ENCODE measurements at regions not wholly inside any gene's neighbourhood (a gene's known extent, or its start where the extent isn't known, plus 50 kb on each side); places are given as distances from the start of the nearest gene placed in this dataset.

DNA sequence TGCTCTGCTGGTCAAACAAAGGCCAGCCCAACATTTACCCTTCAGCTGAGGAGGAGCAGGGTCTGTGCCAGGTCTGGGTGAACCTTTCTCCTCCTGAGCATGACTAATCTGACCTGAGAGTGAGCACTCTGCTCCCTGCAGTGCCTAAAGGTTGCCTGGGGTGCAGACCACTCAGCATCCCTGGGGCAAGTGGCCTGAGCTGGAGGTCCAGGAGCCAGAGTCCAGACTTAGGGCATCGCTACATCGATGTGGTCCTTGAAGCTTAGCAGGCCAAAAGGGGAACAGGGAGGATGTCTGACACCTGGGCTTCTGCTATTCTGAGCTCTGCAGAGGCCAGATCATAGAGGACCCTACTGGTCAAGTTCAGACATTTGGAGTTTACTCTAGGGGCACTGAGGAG, 119.1 kb downstream of the FAM43A start:
- no peaks in the 10 kb centered on the region for H3K36me3 ChIP-seq (ENCODE audit: insufficient read depth, low read length)
- DNase-seq (ENCODE audit: low read depth, low spot score), result no peak
- no peak overlapping the region for H3K9ac ChIP-seq (ENCODE audit: insufficient read length)
- no peak overlapping the region for H3K4me3 ChIP-seq
- no peaks in the 10 kb centered on the region for H3K9me3 ChIP-seq (ENCODE audit: low read depth, low read length)
- TF ChIP-seq POLR2AphosphoS5 (IDR thresholded peaks at IDR 0.05; ENCODE audit: borderline replicate concordance, low read depth, low read length) (no peak), EZH2 (IDR thresholded peaks at IDR 0.05) (no peak), FOXP2 (optimal IDR thresholded peaks at IDR 0.05; ENCODE audit: control extremely low read depth, extremely low read length, insufficient read depth) (no peak)
- no peak overlapping the region for H3K27ac ChIP-seq

- H3K9me3 ChIP-seq (ENCODE audit: low read depth, low read length), result no peaks in the 10 kb centered on the region
- no peak overlapping the region for H3K4me3 ChIP-seq
- no peak overlapping the region for H3K9ac ChIP-seq (ENCODE audit: insufficient read length)
- no peak for DNase-seq (ENCODE audit: low read depth, low spot score)
- no peaks in the 10 kb centered on the region for H3K36me3 ChIP-seq (ENCODE audit: insufficient read depth, low read length)
- TF ChIP-seq EZH2 (IDR thresholded peaks at IDR 0.05) (no peak), FOXP2 (optimal IDR thresholded peaks at IDR 0.05; ENCODE audit: control extremely low read depth, extremely low read length, insufficient read depth) (no peak), POLR2AphosphoS5 (IDR thresholded peaks at IDR 0.05; ENCODE audit: borderline replicate concordance, low read depth, low read length) (no peak)
- no peak overlapping the region for H3K27ac ChIP-seq
Measured at GRCh38 chr3:194805546-194805945, 119.9 kb downstream of the FAM43A start.

- Histone ChIP-seq H3K36me3 (ENCODE audit: insufficient read depth, low read length) (no peaks in the 10 kb centered on the region), H3K4me3 (no peak overlapping the region), H3K27ac (no peak overlapping the region), H3K9me3 (ENCODE audit: low read depth, low read length) (no peaks in the 10 kb centered on the region), H3K9ac (ENCODE audit: insufficient read length) (no peak overlapping the region)
- no peak for TF ChIP-seq EZH2 (IDR thresholded peaks at IDR 0.05)
- no peak for TF ChIP-seq POLR2AphosphoS5 (IDR thresholded peaks at IDR 0.05; ENCODE audit: borderline replicate concordance, low read depth, low read length)
- no peak for TF ChIP-seq FOXP2 (optimal IDR thresholded peaks at IDR 0.05; ENCODE audit: control extremely low read depth, extremely low read length, insufficient read depth)
- no peak for DNase-seq (ENCODE audit: low read depth, low spot score)
Measured at GRCh38 chr3:194806991-194807630, 121.4 kb downstream of the FAM43A start.

GRCh38 chr3:194808640-194809097, 123.0 kb downstream of the FAM43A start:
- DNase-seq (ENCODE audit: low read depth, low spot score), result no peak
- H3K4me3 ChIP-seq, result no peak overlapping the region
- no peak for TF ChIP-seq EZH2 (IDR thresholded peaks at IDR 0.05)
- TF ChIP-seq FOXP2 (optimal IDR thresholded peaks at IDR 0.05; ENCODE audit: control extremely low read depth, extremely low read length, insufficient read depth), result no peak
- no peak for TF ChIP-seq POLR2AphosphoS5 (IDR thresholded peaks at IDR 0.05; ENCODE audit: borderline replicate concordance, low read depth, low read length)
- no peak overlapping the region for H3K27ac ChIP-seq
- no peaks in the 10 kb centered on the region for H3K36me3 ChIP-seq (ENCODE audit: insufficient read depth, low read length)
- no peaks in the 10 kb centered on the region for H3K9me3 ChIP-seq (ENCODE audit: low read depth, low read length)
- H3K9ac ChIP-seq (ENCODE audit: insufficient read length), result no peak overlapping the region

DNA sequence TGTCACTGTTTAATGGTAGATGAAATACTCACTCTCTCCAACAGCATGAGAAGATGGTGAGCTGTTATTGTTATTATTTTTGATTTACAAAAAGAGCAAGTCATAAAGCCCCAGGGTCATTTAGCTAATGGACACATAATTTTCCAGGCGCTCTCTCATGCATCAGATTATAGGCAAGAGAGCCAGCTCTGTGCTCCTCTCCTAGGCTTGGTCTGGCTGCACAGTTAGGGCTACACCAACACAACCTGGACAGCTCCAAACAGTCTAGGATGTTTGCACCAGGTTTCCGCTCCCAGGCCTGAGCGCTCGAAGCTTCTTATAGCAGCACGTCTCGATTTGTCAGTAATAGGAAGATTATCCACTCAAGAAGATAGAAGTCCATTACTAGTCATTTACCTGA, 123.7 kb downstream of the FAM43A start:
- H3K36me3 ChIP-seq (ENCODE audit: insufficient read depth, low read length), result no peaks in the 10 kb centered on the region
- TF ChIP-seq POLR2AphosphoS5 (IDR thresholded peaks at IDR 0.05; ENCODE audit: borderline replicate concordance, low read depth, low read length) (no peak), FOXP2 (optimal IDR thresholded peaks at IDR 0.05; ENCODE audit: control extremely low read depth, extremely low read length, insufficient read depth) (no peak)
- H3K4me3 ChIP-seq, result no peak overlapping the region
- DNase-seq (ENCODE audit: low read depth, low spot score), result no peak
- no peak overlapping the region for H3K9ac ChIP-seq (ENCODE audit: insufficient read length)
- no peak overlapping the region for H3K27ac ChIP-seq
- H3K9me3 ChIP-seq (ENCODE audit: low read depth, low read length), result no peaks in the 10 kb centered on the region

GRCh38 chr3:194810076-194810475, 124.4 kb downstream of the FAM43A start:
- H3K9ac ChIP-seq (ENCODE audit: insufficient read length), result no peak overlapping the region
- no peak overlapping the region for H3K27ac ChIP-seq
- TF ChIP-seq EZH2 (IDR thresholded peaks at IDR 0.05) (no peak), POLR2AphosphoS5 (IDR thresholded peaks at IDR 0.05; ENCODE audit: borderline replicate concordance, low read depth, low read length) (no peak), FOXP2 (optimal IDR thresholded peaks at IDR 0.05; ENCODE audit: control extremely low read depth, extremely low read length, insufficient read depth) (no peak)
- no peak for DNase-seq (ENCODE audit: low read depth, low spot score)
- no peaks in the 10 kb centered on the region for H3K9me3 ChIP-seq (ENCODE audit: low read depth, low read length)
- no peaks in the 10 kb centered on the region for H3K36me3 ChIP-seq (ENCODE audit: insufficient read depth, low read length)
- no peak overlapping the region for H3K4me3 ChIP-seq

- no peaks in the 10 kb centered on the region for H3K9me3 ChIP-seq (ENCODE audit: low read depth, low read length)
- no peak overlapping the region for H3K4me3 ChIP-seq
- no peak overlapping the region for H3K9ac ChIP-seq (ENCODE audit: insufficient read length)
- H3K36me3 ChIP-seq (ENCODE audit: insufficient read depth, low read length), result no peaks in the 10 kb centered on the region
- DNase-seq (ENCODE audit: low read depth, low spot score), result no peak
- H3K27ac ChIP-seq, result no peak overlapping the region
- TF ChIP-seq FOXP2 (optimal IDR thresholded peaks at IDR 0.05; ENCODE audit: control extremely low read depth, extremely low read length, insufficient read depth) (no peak), EZH2 (IDR thresholded peaks at IDR 0.05) (no peak), POLR2AphosphoS5 (IDR thresholded peaks at IDR 0.05; ENCODE audit: borderline replicate concordance, low read depth, low read length) (no peak)
Measured at GRCh38 chr3:194811118-194811517, 125.4 kb downstream of the FAM43A start.

DNA sequence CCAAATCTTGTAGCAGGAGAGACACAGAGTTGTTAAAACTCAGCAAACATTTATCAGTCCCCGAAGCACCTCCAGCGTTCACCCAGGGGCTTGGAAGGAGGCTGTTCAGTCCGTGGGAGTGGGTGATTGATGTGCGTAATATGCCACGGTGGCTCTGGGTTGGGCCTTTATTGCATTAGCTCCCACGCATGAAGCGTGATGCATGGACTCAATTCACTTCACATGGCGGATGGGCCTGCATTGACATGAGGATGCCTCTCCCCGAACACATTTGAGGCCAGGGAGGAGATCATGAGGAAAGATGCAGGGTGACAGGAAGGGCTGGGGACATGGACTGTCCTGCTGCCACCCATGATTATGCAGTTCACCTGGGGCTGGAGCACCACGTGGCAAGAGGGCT, 126.5 kb downstream of the FAM43A start:
- no peak overlapping the region for H3K4me3 ChIP-seq
- DNase-seq (ENCODE audit: low read depth, low spot score), result no peak
- H3K9ac ChIP-seq (ENCODE audit: insufficient read length), result no peak overlapping the region
- H3K36me3 ChIP-seq (ENCODE audit: insufficient read depth, low read length), result no peaks in the 10 kb centered on the region
- no peak overlapping the region for H3K27ac ChIP-seq
- no peaks in the 10 kb centered on the region for H3K9me3 ChIP-seq (ENCODE audit: low read depth, low read length)
- no peak for TF ChIP-seq EZH2 (IDR thresholded peaks at IDR 0.05)
- TF ChIP-seq FOXP2 (optimal IDR thresholded peaks at IDR 0.05; ENCODE audit: control extremely low read depth, extremely low read length, insufficient read depth), result no peak
- TF ChIP-seq POLR2AphosphoS5 (IDR thresholded peaks at IDR 0.05; ENCODE audit: borderline replicate concordance, low read depth, low read length), result no peak

DNA sequence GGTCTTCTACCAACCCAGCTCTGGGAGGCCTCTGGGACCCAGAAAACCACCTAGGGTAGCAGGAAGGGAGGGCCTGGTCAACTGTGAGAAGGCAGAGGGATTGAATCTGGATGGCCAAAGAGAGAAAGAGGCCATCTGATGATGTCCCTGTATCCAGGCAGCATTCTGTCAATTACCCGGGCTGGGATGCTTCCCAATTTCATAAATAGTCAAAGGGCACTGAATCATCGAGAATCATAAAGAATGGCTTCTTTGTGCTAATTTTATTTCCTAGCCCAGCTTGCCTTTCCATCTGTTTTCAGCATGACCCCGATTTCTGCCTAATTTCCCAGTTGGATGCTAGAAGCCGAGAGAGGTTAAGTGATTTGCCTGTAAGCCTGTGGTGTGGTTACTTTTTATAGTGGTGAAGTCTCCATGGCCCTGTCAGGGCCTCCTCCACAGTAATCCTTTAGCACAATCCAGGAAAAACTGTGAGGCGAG, 129.2 kb downstream of the FAM43A start:
- no peak for DNase-seq (ENCODE audit: low read depth, low spot score)
- H3K4me3 ChIP-seq, result no peak overlapping the region
- no peak overlapping the region for H3K9ac ChIP-seq (ENCODE audit: insufficient read length)
- no peaks in the 10 kb centered on the region for H3K36me3 ChIP-seq (ENCODE audit: insufficient read depth, low read length)
- TF ChIP-seq POLR2AphosphoS5 (IDR thresholded peaks at IDR 0.05; ENCODE audit: borderline replicate concordance, low read depth, low read length), result no peak
- TF ChIP-seq EZH2 (IDR thresholded peaks at IDR 0.05), result no peak
- no peak for TF ChIP-seq FOXP2 (optimal IDR thresholded peaks at IDR 0.05; ENCODE audit: control extremely low read depth, extremely low read length, insufficient read depth)
- no peak overlapping the region for H3K27ac ChIP-seq
- no peaks in the 10 kb centered on the region for H3K9me3 ChIP-seq (ENCODE audit: low read depth, low read length)

All from SK-N-MC (cell line).